SU-DHL-6 (cell line): ENCODE measurements at regions not wholly inside any gene's neighbourhood (a gene's known extent, or its start where the extent isn't known, plus 50 kb on each side); places are given as distances from the start of the nearest gene placed in this dataset.

Experiments used
- H2AFZ ChIP-seq: fragments of 200-600 bp; sonication (generic); 2 replicates; pipeline ENCODE4 v1.6.1; 2014; ENCODE audit warnings: low read depth, mild to moderate bottlenecking, moderate library complexity, mixed read lengths, antibody characterized with exemption, low read length; ENCODE audit not compliant: severe bottlenecking
- H3F3A ChIP-seq: fragments of 200-600 bp; shearing (Covaris generic); 2 replicates; pipeline ENCODE4 v1.6.0; 2016; ENCODE audit warnings: antibody characterized with exemption, mild to moderate bottlenecking; ENCODE audit not compliant: insufficient read depth
- H3K27ac ChIP-seq: fragments of 200-600 bp; sonication (generic); 2 replicates; pipeline ENCODE4 v1.5.1; 2016; ENCODE audit warnings: low read depth, mild to moderate bottlenecking, low read length, moderate library complexity, mixed read lengths
- H3K27me3 ChIP-seq: fragments of 200-600 bp; sonication (generic), shearing (Covaris generic); 2 replicates; pipeline ENCODE4 v1.6.0; 2014; ENCODE audit warnings: mild to moderate bottlenecking, low read length
- H3K36me3 ChIP-seq: fragments of 200-600 bp; sonication (generic); 2 replicates; pipeline ENCODE4 v1.6.1; 2014; ENCODE audit warnings: mild to moderate bottlenecking, low read length, mixed read lengths
- H3K4me2 ChIP-seq: fragments of 300-600, 200-600 bp; shearing (Covaris generic), sonication (generic); 2 replicates; pipeline ENCODE4 v1.6.0; 2014; ENCODE audit warnings: low read length, low read depth, mild to moderate bottlenecking; ENCODE audit not compliant: poor library complexity, severe bottlenecking
- H3K4me3 ChIP-seq: fragments of 200-600 bp; sonication (generic); 2 replicates; pipeline ENCODE4 v1.5.1; 2014; ENCODE audit warnings: antibody characterized with exemption, low read length, mild to moderate bottlenecking, mixed read lengths; ENCODE audit not compliant: insufficient read depth, poor library complexity, severe bottlenecking
- H3K79me2 ChIP-seq: fragments of 200-600 bp; sonication (generic); 2 replicates; pipeline ENCODE4 v1.6.1; 2014; ENCODE audit warnings: mild to moderate bottlenecking, low read length, moderate library complexity; ENCODE audit not compliant: insufficient read depth
- H3K9ac ChIP-seq: fragments of 200-600 bp; sonication (generic); 2 replicates; pipeline ENCODE4 v1.7.0; 2014; ENCODE audit warnings: mild to moderate bottlenecking, low read length
- H3K9me2 ChIP-seq: fragments of 200-600 bp; sonication (generic); replicated peaks from 2 replicates; pipeline ENCODE4 v1.6.1; 2014; ENCODE audit warnings: low read length; ENCODE audit not compliant: insufficient read depth
- H3K9me3 ChIP-seq: fragments of 200-600 bp; sonication (generic); 2 replicates; pipeline ENCODE4 v1.6.1; 2014; ENCODE audit warnings: low read length, mixed read lengths; ENCODE audit not compliant: insufficient read depth
- H4K20me1 ChIP-seq: fragments of 200-600 bp; sonication (generic); 2 replicates; pipeline ENCODE4 v1.6.1; 2014; ENCODE audit warnings: low read depth, mild to moderate bottlenecking, antibody characterized with exemption, low read length, moderate library complexity, mixed read lengths
- CTCF ChIP-seq: fragments of 200-600 bp; sonication (generic); IDR thresholded peaks from one replicate; pipeline ENCODE4 v1.5.1; 2017; ENCODE audit warnings: antibody characterized with exemption, mild to moderate bottlenecking, low read length, moderate library complexity; ENCODE audit not compliant: insufficient read depth, poor library complexity, severe bottlenecking
- EZH2phosphoT487 ChIP-seq: fragments of 200-600 bp; sonication (generic), shearing (Covaris generic); conservative IDR thresholded peaks from 2 replicates; pipeline ENCODE4 v1.6.1; 2018; ENCODE audit warnings: mild to moderate bottlenecking, antibody characterized with exemption, low read length, moderate library complexity, mixed read lengths

DNA sequence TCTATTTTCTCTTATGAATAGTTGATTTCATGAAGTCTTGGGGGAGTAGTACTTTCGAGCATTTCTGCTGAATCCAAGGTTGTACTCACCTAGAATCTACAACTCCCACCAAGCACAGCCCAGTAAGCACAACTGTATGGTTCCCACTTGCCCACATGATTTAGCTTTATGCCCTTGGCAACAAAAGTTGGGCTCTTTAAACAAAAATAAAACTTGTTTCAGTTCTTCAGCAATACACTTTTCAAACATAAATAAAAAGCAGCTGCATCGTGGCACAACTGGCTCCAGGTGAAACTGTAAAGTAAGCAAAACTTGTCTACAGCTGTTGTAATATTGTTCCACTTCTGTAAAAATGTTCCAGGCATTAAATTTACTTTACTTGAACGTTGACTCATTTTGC is 99.8 kb upstream of the FSIP2 start:
- Histone ChIP-seq H3F3A (no peaks in the 10 kb centered on the region), H3K27me3 (no peaks in the 10 kb centered on the region), H4K20me1 (no peaks in the 10 kb centered on the region), H3K27ac (no peak overlapping the region), H3K36me3 (no peaks in the 10 kb centered on the region), H3K9me3 (no peaks in the 10 kb centered on the region), H3K79me2 (no peaks in the 10 kb centered on the region), H2AFZ (no peak overlapping the region), H3K9ac (no peak overlapping the region), H3K4me3 (no peak overlapping the region), H3K9me2 (no peaks in the 10 kb centered on the region), H3K4me2 (no peak overlapping the region)
- no peak for TF ChIP-seq CTCF
- TF ChIP-seq EZH2phosphoT487: no peak

- TF ChIP-seq CTCF (no peak), EZH2phosphoT487 (no peak)
- H2AFZ ChIP-seq: no peak overlapping the region
- no peak overlapping the region for H3K4me3 ChIP-seq
- H3K9me2 ChIP-seq: no peaks in the 10 kb centered on the region
- no peaks in the 10 kb centered on the region for H3K36me3 ChIP-seq
- H3K9ac ChIP-seq: no peak overlapping the region
- H3K27ac ChIP-seq: no peak overlapping the region
- H3K4me2 ChIP-seq: no peak overlapping the region
- no peaks in the 10 kb centered on the region for H3K9me3 ChIP-seq
- no peaks in the 10 kb centered on the region for H4K20me1 ChIP-seq
- no peaks in the 10 kb centered on the region for H3F3A ChIP-seq
- H3K27me3 ChIP-seq: no peaks in the 10 kb centered on the region
- no peaks in the 10 kb centered on the region for H3K79me2 ChIP-seq
Measured at GRCh38 chr2:185640588-185640987, 98.0 kb upstream of the FSIP2 start.

GRCh38 chr2:185643434-185643833 is 95.2 kb upstream of the FSIP2 start:
- Histone ChIP-seq H3K4me3 (no peak overlapping the region), H3K9me3 (no peaks in the 10 kb centered on the region), H3K9me2 (no peaks in the 10 kb centered on the region), H4K20me1 (no peaks in the 10 kb centered on the region), H2AFZ (peak overlapping the region; percentile 26), H3K4me2 (no peak overlapping the region), H3K27ac (no peak overlapping the region), H3F3A (no peaks in the 10 kb centered on the region), H3K79me2 (no peaks in the 10 kb centered on the region), H3K36me3 (no peaks in the 10 kb centered on the region), H3K9ac (no peak overlapping the region), H3K27me3 (no peaks in the 10 kb centered on the region)
- no peak for TF ChIP-seq EZH2phosphoT487
- TF ChIP-seq CTCF: no peak

GRCh38 chr2:185644828-185645227 is 93.8 kb upstream of the FSIP2 start:
- no peak overlapping the region for H3K4me2 ChIP-seq
- no peak overlapping the region for H3K27ac ChIP-seq
- H3K36me3 ChIP-seq: no peaks in the 10 kb centered on the region
- no peak overlapping the region for H3K4me3 ChIP-seq
- H4K20me1 ChIP-seq: no peaks in the 10 kb centered on the region
- no peaks in the 10 kb centered on the region for H3F3A ChIP-seq
- no peaks in the 10 kb centered on the region for H3K9me3 ChIP-seq
- H2AFZ ChIP-seq: no peak overlapping the region
- no peaks in the 10 kb centered on the region for H3K9me2 ChIP-seq
- no peaks in the 10 kb centered on the region for H3K79me2 ChIP-seq
- no peaks in the 10 kb centered on the region for H3K27me3 ChIP-seq
- TF ChIP-seq CTCF (no peak), EZH2phosphoT487 (no peak)
- no peak overlapping the region for H3K9ac ChIP-seq
